ENCODE measurements at regions not wholly inside any gene's neighbourhood (a gene's known extent, or its start where the extent isn't known, plus 50 kb on each side); places are given as distances from the start of the nearest gene placed in this dataset.

DNA sequence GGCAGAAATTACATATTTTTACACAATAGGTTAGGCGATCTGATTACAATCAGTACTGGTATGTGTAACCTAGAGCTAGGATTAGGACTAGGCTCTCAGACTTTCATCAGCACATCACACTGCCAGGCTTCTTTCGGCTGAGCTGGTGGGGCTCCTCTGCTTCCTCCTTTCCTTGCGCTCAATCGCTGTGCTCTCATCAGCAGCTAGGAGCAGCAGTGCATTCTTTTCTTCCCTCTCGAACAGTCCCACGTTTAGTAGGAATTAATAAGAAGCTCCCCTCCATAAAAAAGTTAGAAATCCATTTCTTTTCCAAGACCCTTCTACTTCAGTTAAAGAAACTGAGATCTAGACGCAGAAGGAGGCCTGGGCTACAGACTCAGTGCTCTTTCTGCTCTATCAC is 350.4 kb downstream of the SPRY1 start:
- Histone ChIP-seq H3K4me1 (no peaks in the 10 kb centered on the region), H3K27ac (no peak overlapping the region), H3K4me2 (no peak overlapping the region), H3K27me3 (no peaks in the 10 kb centered on the region), H3K36me3 (no peaks in the 10 kb centered on the region), H3K4me3 (no peak overlapping the region), H4K20me1 (no peaks in the 10 kb centered on the region), H3K9me3 (no peaks in the 10 kb centered on the region), H3K9ac (no peak overlapping the region)
- TF ChIP-seq Cebpa-rat (IDR thresholded peaks at IDR 0.05): no peak

DNA sequence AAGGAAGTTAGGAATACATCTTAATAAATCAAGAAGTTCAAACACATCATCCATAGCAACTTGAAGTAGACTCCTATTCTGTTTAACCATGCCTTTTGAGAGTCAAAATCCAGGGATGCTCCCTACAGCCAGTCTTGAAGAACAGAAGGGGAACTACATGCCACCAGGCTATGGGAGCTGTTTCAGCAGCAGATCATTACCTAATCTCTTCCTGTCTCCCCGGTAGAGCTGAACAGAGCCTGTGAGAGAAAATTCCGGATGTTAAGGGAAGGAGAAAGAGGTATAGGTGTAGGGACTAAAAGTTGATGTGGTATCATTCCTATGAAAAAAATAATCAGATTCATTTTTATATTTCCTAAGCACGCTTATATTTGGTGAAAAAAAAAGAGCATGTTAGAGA is 352.2 kb downstream of the SPRY1 start:
- Histone ChIP-seq H3K4me3 (no peak overlapping the region), H3K27ac (no peak overlapping the region), H3K9ac (no peak overlapping the region), H3K36me3 (no peaks in the 10 kb centered on the region), H3K4me1 (no peaks in the 10 kb centered on the region), H3K9me3 (no peaks in the 10 kb centered on the region), H4K20me1 (no peaks in the 10 kb centered on the region), H3K27me3 (no peaks in the 10 kb centered on the region), H3K4me2 (no peak overlapping the region)
- no peak for TF ChIP-seq Cebpa-rat (IDR thresholded peaks at IDR 0.05)

DNA sequence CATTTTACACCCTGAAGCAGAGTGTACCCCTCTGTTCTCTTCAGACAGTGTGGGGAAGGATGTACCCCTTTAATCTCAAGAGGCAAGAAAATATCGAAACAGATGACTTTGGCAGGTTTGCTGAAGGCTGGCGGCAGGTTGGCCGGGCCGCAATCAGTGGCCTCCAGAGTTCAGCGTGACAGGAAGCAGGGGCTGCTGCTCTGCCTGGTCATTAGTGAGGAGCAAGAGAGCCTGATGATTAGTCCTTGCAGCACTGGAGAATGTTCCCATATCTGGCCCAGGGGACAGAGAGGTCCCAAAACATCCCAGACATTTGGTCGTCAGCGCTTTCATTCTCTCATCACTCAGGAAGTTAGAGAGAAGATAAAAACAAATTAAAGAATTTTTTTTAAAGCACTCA is 352.8 kb downstream of the SPRY1 start:
- no peak overlapping the region for H3K27ac ChIP-seq
- no peaks in the 10 kb centered on the region for H3K9me3 ChIP-seq
- no peaks in the 10 kb centered on the region for H3K36me3 ChIP-seq
- no peaks in the 10 kb centered on the region for H3K27me3 ChIP-seq
- no peak for TF ChIP-seq Cebpa-rat (IDR thresholded peaks at IDR 0.05)
- H3K4me3 ChIP-seq: no peak overlapping the region
- no peaks in the 10 kb centered on the region for H3K4me1 ChIP-seq
- no peak overlapping the region for H3K9ac ChIP-seq
- no peak overlapping the region for H3K4me2 ChIP-seq
- no peaks in the 10 kb centered on the region for H4K20me1 ChIP-seq

DNA sequence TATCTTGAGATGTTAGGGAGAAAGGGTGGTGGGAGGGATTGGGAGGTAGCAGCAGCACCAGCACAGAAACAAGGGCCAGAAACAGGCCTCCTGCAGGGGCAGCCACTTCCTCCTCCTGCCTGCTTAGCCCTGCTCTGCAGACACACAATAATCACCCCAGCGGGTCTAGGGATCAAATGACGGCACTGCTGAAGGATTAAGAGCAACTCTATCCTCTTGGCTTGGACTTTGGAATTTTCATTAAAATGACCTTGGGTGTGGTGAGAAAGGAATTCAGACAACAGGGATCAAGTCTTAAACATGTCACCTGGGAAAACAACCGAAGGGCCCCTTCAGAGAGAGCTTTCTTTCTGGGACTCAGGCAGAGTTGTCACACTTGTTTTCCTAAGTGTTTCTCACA is 353.4 kb downstream of the SPRY1 start:
- no peaks in the 10 kb centered on the region for H3K36me3 ChIP-seq
- no peaks in the 10 kb centered on the region for H3K9me3 ChIP-seq
- H4K20me1 ChIP-seq: no peaks in the 10 kb centered on the region
- no peaks in the 10 kb centered on the region for H3K27me3 ChIP-seq
- no peaks in the 10 kb centered on the region for H3K4me1 ChIP-seq
- H3K27ac ChIP-seq: no peak overlapping the region
- no peak overlapping the region for H3K9ac ChIP-seq
- no peak for TF ChIP-seq Cebpa-rat (IDR thresholded peaks at IDR 0.05)
- H3K4me3 ChIP-seq: no peak overlapping the region
- H3K4me2 ChIP-seq: no peak overlapping the region

DNA sequence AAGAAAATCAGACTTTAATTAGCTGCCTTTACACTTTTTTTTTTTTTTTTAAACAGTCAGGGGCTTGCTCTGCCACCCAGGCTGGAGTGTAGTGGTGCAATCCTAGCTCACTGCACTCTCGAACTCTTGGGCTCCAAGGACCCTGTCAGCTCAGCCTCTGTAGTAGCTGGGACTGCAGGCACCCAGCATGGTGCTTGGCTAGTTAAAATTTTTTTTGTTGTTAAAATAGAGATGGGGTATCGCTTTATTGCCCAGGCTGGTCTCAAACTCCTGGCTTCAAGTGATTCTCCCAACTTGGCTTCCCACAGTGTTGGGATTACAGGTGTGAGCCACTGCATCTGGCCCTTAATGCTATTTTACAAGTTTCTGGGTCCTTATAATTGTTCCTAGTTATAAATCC is 359.1 kb downstream of the SPRY1 start:
- Histone ChIP-seq H3K9ac (no peak overlapping the region), H3K4me2 (no peak overlapping the region), H3K9me3 (no peaks in the 10 kb centered on the region), H3K36me3 (no peaks in the 10 kb centered on the region), H3K27me3 (no peaks in the 10 kb centered on the region), H3K4me1 (no peaks in the 10 kb centered on the region), H4K20me1 (no peaks in the 10 kb centered on the region), H3K27ac (no peak overlapping the region), H3K4me3 (no peak overlapping the region)
- no peak for TF ChIP-seq Cebpa-rat (IDR thresholded peaks at IDR 0.05)

DNA sequence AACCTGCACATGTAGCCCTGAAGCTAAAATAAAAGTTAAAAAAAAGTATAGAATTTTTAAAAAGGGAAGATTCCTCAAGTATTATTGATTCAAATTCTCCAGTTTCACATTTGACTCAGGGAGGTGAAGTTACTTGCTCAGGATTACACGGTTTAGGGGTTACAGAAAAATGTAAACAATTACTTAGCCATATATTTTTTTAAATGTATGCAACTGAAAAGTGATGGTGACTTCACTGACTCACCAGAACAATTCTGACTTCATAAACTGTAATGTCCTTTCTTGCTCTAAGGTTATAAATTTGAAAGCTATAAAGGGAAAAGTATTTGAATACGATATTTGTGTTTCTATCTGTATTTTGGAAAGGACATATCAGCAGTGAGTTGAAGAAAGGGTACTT is 371.2 kb downstream of the SPRY1 start:
- H3K4me3 ChIP-seq: no peak overlapping the region
- H3K4me1 ChIP-seq: no peaks in the 10 kb centered on the region
- H3K4me2 ChIP-seq: no peak overlapping the region
- H3K27me3 ChIP-seq: no peaks in the 10 kb centered on the region
- no peak overlapping the region for H3K27ac ChIP-seq
- H4K20me1 ChIP-seq: no peaks in the 10 kb centered on the region
- no peaks in the 10 kb centered on the region for H3K36me3 ChIP-seq
- H3K9me3 ChIP-seq: no peaks in the 10 kb centered on the region
- TF ChIP-seq Cebpa-rat (IDR thresholded peaks at IDR 0.05): no peak
- no peak overlapping the region for H3K9ac ChIP-seq

DNA sequence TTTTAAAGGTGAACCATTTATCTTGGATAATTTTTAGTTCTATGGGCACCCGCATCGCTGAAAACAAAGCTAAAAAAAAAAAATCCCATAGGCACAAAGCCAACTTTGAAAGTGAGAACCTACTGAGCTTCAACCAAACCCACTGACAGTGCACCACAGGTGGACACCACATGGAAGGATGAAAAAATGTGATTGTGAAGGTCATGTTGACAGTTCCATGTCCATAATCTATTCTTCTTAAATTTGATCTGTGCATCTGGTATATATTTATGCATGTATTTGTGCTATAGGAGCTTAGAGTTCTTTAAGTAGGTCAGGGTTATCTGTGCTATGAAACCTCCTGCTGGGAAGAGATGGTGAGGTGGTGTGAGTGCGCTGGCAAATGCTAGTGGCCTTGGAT is 374.3 kb downstream of the SPRY1 start:
- H4K20me1 ChIP-seq: no peaks in the 10 kb centered on the region
- no peak overlapping the region for H3K4me2 ChIP-seq
- H3K4me3 ChIP-seq: no peak overlapping the region
- H3K9ac ChIP-seq: no peak overlapping the region
- H3K36me3 ChIP-seq: no peaks in the 10 kb centered on the region
- no peaks in the 10 kb centered on the region for H3K27me3 ChIP-seq
- no peaks in the 10 kb centered on the region for H3K4me1 ChIP-seq
- TF ChIP-seq Cebpa-rat (IDR thresholded peaks at IDR 0.05): no peak
- H3K27ac ChIP-seq: no peak overlapping the region
- no peaks in the 10 kb centered on the region for H3K9me3 ChIP-seq

DNA sequence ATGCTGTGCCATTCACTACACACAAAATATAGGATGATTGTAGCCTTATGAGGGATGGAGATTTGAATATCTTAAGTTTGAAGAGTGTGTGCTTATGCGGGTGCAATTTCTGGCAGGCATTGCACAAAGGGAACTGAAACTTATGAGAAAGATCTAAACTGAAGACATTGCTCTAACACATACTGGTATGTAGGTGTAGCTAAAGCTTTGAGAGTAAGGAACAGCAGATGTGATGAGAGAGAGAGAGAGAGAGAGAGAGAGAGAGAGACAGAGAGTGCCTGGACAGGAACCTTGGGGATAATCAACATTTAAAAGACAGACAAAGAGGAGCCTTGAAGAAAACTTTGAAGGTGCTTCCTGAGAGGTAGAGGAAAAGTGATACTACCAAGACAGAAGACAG is 379.7 kb downstream of the SPRY1 start:
- Histone ChIP-seq H3K27me3 (no peaks in the 10 kb centered on the region), H3K4me2 (no peak overlapping the region), H3K9ac (no peak overlapping the region), H4K20me1 (no peaks in the 10 kb centered on the region), H3K27ac (no peak overlapping the region), H3K36me3 (no peaks in the 10 kb centered on the region), H3K4me3 (no peak overlapping the region), H3K9me3 (no peaks in the 10 kb centered on the region), H3K4me1 (no peaks in the 10 kb centered on the region)
- TF ChIP-seq Cebpa-rat (IDR thresholded peaks at IDR 0.05): no peak

DNA sequence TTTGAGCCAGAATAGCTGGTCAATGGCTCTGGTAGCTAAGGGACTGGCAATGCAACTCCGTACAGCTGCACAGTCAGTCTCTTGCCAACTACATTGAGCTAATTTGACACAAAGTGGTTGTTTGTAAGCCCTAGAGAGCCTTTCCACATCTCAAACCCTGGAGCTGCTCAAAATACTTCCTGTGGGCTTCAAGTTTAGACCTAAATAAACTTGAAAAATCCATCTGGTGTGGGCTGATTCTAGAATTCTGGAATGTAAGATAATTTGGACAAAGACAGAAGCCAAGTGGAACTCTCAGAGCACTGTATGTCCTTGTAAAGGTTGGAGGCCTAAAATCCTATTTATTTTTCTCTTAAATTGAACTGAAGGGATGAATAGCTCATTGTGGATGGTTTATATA is 380.8 kb downstream of the SPRY1 start:
- Histone ChIP-seq H3K36me3 (no peaks in the 10 kb centered on the region), H3K4me2 (no peak overlapping the region), H3K9me3 (no peaks in the 10 kb centered on the region), H3K4me1 (no peaks in the 10 kb centered on the region), H4K20me1 (no peaks in the 10 kb centered on the region), H3K27me3 (no peaks in the 10 kb centered on the region), H3K27ac (no peak overlapping the region), H3K9ac (no peak overlapping the region), H3K4me3 (no peak overlapping the region)
- TF ChIP-seq Cebpa-rat (IDR thresholded peaks at IDR 0.05): no peak

DNA sequence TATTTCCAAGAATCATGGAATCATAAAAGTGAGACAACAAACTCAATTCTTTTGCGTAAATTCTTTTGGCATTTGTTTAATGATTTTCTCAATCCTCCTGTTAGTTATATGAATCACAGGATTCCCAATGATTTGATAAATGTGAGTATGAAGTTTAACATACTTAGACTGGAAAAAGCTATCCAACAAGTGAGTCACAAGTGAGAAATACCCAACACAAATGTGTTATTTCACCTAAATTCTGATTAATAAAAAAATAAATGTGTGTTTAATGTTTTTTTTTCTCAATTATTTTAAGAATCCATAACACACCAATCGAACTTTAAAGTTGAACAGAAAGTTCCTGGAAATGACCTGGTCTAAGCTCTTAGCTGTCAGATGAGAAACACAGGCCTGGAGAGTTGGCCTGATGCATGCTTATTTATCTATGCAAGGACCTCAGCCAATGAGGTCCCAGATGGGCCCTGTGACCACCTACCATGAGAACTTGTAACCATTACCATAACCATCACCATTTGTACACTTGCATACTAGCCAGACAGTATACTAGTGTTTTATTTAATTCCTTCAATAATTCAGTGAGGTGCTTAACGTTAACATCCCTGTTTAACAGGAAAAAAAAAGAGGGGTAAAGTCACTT is 386.7 kb downstream of the SPRY1 start:
- Histone ChIP-seq H3K4me1 (no peaks in the 10 kb centered on the region), H3K4me2 (no peak overlapping the region), H3K9me3 (no peaks in the 10 kb centered on the region), H3K27ac (no peak overlapping the region), H3K27me3 (no peaks in the 10 kb centered on the region), H4K20me1 (no peaks in the 10 kb centered on the region), H3K4me3 (no peak overlapping the region), H3K36me3 (no peaks in the 10 kb centered on the region), H3K9ac (no peak overlapping the region)
- TF ChIP-seq Cebpa-rat (IDR thresholded peaks at IDR 0.05): no peak

DNA sequence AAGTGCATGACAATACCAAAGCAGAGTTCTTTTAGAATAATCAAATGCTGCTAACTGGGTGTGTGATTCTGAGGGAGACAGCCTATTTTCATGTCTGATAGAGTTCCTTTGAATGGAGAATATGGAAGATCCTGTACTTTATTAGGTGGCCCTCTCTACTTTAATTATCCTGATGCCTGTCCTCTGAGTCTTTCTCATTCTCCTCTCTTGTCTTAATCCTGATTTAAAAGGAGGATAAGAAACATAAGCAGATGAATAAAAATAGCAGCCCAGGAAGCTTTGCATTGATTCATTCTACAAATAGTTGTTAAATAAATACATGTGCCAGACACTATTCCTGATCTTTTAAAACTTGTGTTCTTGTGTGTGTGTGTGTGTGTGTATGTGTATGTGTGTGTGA is 387.3 kb downstream of the SPRY1 start:
- Histone ChIP-seq H3K4me2 (no peak overlapping the region), H3K4me1 (no peaks in the 10 kb centered on the region), H3K27me3 (no peaks in the 10 kb centered on the region), H3K27ac (no peak overlapping the region), H3K4me3 (no peak overlapping the region), H4K20me1 (no peaks in the 10 kb centered on the region), H3K9me3 (no peaks in the 10 kb centered on the region), H3K36me3 (no peaks in the 10 kb centered on the region), H3K9ac (no peak overlapping the region)
- no peak for TF ChIP-seq Cebpa-rat (IDR thresholded peaks at IDR 0.05)

Measured in BLaER1 (cell line).